HG02623 (cell line): ENCODE measurements at regions not wholly inside any gene's neighbourhood (a gene's known extent, or its start where the extent isn't known, plus 50 kb on each side); places are given as distances from the start of the nearest gene placed in this dataset.

Experiments used
- ATAC-seq: cut with Tn5 transposase; IDR thresholded peaks from one replicate; pipeline ENCODE4 v1.9.1; 2021; ENCODE audit warnings: moderate library complexity; ENCODE audit not compliant: unreplicated experiment

- ATAC-seq, result no peak
Measured at GRCh38 chr14:100399052-100399849, 76.1 kb downstream of the SLC25A47 start.

GRCh38 chr14:100400115-100400514 is 77.0 kb downstream of the SLC25A47 start:
- ATAC-seq, result no peak

- no peak for ATAC-seq
Measured at GRCh38 chr14:100401031-100401692, 78.0 kb downstream of the SLC25A47 start.

DNA sequence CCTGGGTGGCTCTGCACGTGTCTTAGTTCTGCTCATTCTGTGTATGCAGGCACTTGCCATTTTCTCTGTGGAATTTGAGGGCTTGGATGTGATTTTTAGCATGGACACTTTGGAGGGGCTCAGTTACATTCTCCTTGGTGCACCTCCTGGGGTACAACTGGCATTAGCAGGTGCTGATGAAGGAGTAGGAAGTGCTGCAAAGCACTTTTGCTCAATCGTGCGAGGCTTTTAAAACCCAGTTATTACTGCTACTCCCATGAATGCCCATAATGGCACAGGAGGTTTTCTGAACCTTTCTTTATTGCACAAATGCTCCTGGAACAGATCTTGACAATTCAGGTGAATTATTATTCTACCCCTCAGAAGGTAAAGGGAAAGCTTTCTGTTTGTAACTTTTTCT is 78.7 kb downstream of the SLC25A47 start:
- no peak for ATAC-seq

- ATAC-seq, result no peak
Measured at GRCh38 chr14:100402631-100403030, 79.5 kb downstream of the SLC25A47 start.

- ATAC-seq, result no peak
Measured at GRCh38 chr14:100403105-100403504, 80.0 kb downstream of the SLC25A47 start.

DNA sequence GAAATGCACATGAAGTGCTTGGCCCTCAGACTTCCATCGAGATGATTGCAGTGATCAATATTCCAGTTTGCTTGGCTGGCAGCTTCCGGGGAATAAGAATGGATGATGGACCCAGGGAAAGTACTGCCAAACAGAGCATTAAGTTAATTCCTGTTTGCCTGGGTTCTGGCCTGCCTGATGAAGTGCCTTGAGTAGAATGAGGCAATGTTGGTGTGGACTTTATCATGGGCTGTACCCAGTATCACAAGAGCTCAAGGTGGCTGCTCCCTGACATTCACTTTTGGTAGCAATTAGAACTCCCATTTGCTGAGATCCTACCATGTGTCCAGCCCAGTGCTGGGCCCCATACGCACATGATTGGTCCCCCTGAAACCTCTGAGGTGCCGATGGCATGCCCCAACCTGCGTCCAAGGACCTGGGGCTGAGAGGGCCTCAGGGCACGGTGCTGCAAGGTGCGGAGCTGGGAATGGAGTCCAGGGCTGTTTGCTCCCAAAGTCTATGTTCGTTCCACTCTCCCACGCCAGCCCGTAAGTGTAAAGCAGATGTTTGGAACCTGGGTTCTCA is 80.7 kb downstream of the SLC25A47 start:
- ATAC-seq, result no peak

DNA sequence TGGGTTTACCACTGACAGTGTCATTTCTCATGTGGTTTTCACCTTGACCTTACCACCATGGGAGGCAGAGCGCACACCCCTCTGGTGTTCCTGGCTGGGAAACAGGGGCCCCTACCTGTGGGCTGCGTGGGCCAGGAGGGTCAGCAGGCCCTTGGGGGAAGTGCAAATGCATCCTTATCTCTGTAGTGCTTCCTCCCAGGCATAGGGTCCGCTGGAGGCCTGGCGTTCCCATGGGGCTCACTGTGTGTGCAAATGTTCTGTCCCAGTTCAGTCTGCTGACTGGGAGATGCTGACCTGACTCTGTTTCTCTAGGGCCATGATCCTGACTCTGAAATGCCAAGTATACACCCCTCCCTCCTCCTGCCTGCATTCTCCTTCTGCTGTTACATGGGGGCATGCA is 81.3 kb downstream of the SLC25A47 start:
- no peak for ATAC-seq

GRCh38 chr14:100405760-100406455 is 82.8 kb downstream of the SLC25A47 start:
- no peak for ATAC-seq

DNA sequence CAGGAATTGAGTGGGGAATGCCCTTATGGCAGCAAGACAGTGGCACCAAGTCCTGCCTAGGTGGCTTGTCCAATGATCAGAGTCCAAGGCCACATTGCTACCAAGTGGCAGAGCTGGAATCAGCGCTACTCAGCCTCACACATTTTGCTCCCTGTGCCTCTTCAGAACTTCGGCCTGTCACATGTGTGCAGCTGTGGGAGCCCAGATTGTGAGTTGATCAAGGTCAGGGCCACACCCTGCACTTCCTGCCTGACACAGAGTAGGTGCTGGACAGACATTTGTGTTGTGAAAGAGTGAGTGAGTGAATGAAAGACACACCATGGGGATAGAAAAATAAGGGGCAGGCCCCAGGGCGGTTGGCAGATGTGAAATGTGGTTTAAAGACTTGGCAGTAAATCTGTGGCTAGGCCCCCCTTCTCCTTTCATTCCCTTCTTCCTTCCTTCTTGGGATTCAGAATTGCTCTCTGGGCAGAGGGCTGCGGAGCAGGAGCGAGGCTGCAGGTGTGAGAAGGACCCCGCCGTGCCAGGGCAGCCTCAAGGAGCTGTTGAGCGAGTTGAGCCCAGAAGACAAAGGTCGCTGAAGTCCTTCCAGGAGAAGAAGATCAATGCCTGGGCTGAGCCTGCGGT is 83.5 kb downstream of the SLC25A47 start:
- no peak for ATAC-seq

DNA sequence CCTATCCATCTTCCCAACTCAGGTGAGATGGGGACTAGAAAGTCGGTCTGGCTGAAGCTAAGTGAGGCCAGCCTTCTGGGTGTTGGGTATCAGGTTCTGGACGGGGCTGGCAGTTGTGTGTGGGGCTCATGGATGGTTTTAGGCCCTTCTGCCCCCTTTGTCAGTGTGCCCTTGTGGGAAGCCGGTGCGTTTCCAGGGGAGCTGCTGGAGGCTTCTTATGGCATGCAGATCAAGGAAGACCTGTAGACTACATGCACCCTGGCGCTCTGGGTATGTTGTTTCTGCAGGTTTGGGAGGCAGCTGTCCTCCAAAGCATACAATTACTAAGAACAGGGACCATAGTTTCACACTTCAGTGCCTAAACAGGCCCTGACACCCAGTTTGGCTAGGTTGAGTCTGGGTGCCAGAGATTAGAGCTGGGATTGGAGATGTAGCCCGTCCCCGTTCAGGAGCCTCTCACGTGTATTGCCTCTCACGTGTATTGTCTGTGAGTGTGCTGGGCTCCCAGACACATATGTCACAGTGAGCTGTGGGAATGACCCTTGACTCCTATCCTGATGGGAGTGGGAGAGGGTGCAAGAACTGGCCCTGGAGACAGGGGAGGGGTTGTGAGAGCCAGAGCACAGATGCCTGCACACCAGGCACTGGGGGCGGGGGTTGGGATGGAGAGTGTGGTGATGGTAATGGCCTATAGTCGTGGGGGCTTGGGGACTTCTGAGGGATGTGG is 84.4 kb downstream of the SLC25A47 start:
- no peak for ATAC-seq

GRCh38 chr14:100408350-100409002 is 85.3 kb downstream of the SLC25A47 start:
- ATAC-seq, result no peak

DNA sequence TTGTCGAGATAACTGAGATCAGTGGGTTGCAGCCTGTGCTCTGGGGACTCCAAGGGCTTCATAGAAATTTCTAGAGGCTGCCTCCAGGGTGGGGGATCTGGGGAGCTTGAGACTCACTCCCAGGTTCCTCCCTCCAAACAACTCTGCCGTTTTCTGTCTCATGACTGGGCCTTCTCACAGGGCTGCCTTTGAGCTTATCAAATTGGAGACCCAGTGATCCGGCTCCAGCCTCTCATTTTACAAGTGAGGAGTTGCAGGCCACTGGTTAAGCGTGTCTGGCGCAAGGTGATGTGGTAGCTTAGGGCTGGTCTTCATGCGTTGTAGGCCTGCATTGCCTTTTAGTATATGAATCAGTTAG is 85.8 kb downstream of the SLC25A47 start:
- no peak for ATAC-seq

- no peak for ATAC-seq
Measured at GRCh38 chr14:100409651-100410050, 86.5 kb downstream of the SLC25A47 start.

GRCh38 chr14:100410056-100410565 is 87.0 kb downstream of the SLC25A47 start:
- ATAC-seq, result no peak

DNA sequence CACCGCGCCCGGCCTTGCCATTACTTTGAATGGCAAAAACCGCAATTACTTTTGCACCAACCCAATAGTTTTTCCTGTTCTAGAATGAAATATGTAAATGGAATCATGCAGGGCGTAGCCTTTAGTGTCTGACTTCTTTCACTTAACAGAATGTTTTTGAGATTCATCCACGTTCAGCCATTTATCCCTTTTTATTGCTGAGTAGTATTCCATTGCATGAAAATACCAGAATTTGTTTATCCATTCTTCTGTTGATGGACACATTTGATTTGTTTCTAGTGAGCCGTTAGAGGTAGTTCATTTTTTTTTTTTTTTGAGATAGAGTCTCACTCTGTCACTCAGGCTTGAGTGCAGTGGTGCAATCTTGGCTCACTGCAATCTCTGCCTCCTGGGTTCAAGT is 90.6 kb downstream of the SLC25A47 start:
- no peak for ATAC-seq

DNA sequence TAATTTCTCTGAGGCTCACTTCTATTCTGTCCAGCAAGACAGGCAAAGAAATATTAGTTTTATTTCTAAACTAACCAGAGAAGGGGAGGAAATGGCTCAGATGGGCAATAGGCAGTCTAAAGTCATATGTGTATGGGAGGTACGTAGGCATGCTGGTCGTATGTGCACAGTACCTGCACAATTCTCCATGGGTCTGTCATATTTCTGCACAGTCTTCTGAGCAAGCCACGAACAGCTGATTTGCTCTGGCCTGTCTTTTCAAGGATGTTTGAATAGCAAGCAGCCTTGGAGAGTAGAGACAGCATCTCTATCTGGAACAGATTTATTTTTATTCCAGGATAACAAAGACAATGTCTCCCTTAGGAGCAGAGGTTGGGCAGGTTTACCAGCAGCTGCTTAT is 92.1 kb downstream of the SLC25A47 start:
- no peak for ATAC-seq

GRCh38 chr14:100416081-100416680 is 93.0 kb downstream of the SLC25A47 start:
- ATAC-seq, result no peak
